Karpas-422 (cell line): ENCODE measurements at regions not wholly inside any gene's neighbourhood (a gene's known extent, or its start where the extent isn't known, plus 50 kb on each side); places are given as distances from the start of the nearest gene placed in this dataset.

Experiments used
- DNase-seq: peaks from one replicate; pipeline ENCODE4 v3.0.0-alpha.2; 2015
- H2AFZ ChIP-seq: fragments of 200-600 bp; sonication (generic); 2 replicates; pipeline ENCODE4 v1.6.1; 2014; ENCODE audit warnings: antibody characterized with exemption, low read length, mixed read lengths
- H3K27ac ChIP-seq: fragments of 200-600 bp; sonication (generic); 2 replicates; pipeline ENCODE4 v1.5.1; 2014; ENCODE audit warnings: mild to moderate bottlenecking, low read length, moderate library complexity
- H3K27me3 ChIP-seq: fragments of 200-600 bp; sonication (generic); 2 replicates; pipeline ENCODE4 v1.6.1; 2014; ENCODE audit warnings: low read length, mixed read lengths
- H3K36me3 ChIP-seq: fragments of 200-600 bp; sonication (generic); 2 replicates; pipeline ENCODE4 v1.6.1; 2014; ENCODE audit warnings: low read length, mixed read lengths; ENCODE audit not compliant: insufficient read depth
- H3K4me1 ChIP-seq: fragments of 200-600 bp; sonication (generic); 2 replicates; pipeline ENCODE4 v1.6.1; 2014; ENCODE audit warnings: mild to moderate bottlenecking, low read length, mixed read lengths
- H3K4me2 ChIP-seq: fragments of 200-600 bp; sonication (generic); 2 replicates; pipeline ENCODE4 v1.6.1; 2014; ENCODE audit warnings: low read length, low read depth, mild to moderate bottlenecking; ENCODE audit not compliant: poor library complexity, severe bottlenecking
- H3K4me3 ChIP-seq: fragments of 200-600 bp; sonication (generic); 2 replicates; pipeline ENCODE4 v1.5.1; 2014; ENCODE audit warnings: mild to moderate bottlenecking, antibody characterized with exemption, low read length, mixed read lengths
- H3K79me2 ChIP-seq: fragments of 200-600 bp; sonication (generic); 2 replicates; pipeline ENCODE4 v1.6.1; 2014; ENCODE audit warnings: mild to moderate bottlenecking, low read length, mixed read lengths
- H3K9ac ChIP-seq: fragments of 200-600 bp; sonication (generic); 2 replicates; pipeline ENCODE4 v1.6.0; 2014; ENCODE audit warnings: low read length
- H3K9me2 ChIP-seq: fragments of 200-600 bp; sonication (generic), shearing (Covaris generic); replicated peaks from 2 replicates; pipeline ENCODE4 v1.6.0; 2014; ENCODE audit warnings: mild to moderate bottlenecking, low read length, moderate library complexity; ENCODE audit not compliant: insufficient read depth
- H3K9me3 ChIP-seq: fragments of 300-700, 200-600 bp; sonication (generic); 2 replicates; pipeline ENCODE4 v1.6.1; 2014; ENCODE audit warnings: low read length, mixed read lengths
- H4K20me1 ChIP-seq: fragments of 200-600 bp; sonication (generic); 2 replicates; pipeline ENCODE4 v1.6.1; 2014; ENCODE audit warnings: mild to moderate bottlenecking, antibody characterized with exemption, low read length, low read depth; ENCODE audit not compliant: insufficient read depth

DNA sequence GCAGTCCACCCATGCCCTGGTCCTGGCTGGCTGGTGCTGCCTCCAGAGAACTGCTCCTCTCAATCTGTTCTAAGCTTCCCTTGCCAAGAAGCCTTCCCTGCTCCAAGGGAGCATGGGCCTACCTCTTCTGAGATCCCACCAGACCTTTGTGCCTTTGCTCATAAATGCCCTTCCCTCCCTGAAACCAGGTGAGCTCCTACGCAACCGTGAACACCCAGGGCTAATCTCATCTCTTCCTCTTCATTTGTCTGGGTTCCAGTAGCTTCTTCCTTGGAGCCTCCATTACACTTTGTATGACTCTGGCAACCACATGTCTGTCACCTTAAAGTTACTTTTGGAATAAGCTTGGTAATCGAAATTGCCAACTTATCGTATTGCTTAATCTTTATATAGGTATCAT, 270.6 kb downstream of the PBX3 start:
- no peaks in the 10 kb centered on the region for H3K27me3 ChIP-seq
- H3K4me3 ChIP-seq = no peak overlapping the region
- no peak overlapping the region for H3K4me2 ChIP-seq
- H3K9me2 ChIP-seq = no peaks in the 10 kb centered on the region
- no peaks in the 10 kb centered on the region for H3K79me2 ChIP-seq
- no peaks in the 10 kb centered on the region for H4K20me1 ChIP-seq
- no peak overlapping the region for H3K9ac ChIP-seq
- H3K36me3 ChIP-seq = no peaks in the 10 kb centered on the region
- no peaks in the 10 kb centered on the region for H3K9me3 ChIP-seq
- no peak overlapping the region for H2AFZ ChIP-seq
- DNase-seq = no peak
- H3K4me1 ChIP-seq = no peaks in the 10 kb centered on the region
- no peak overlapping the region for H3K27ac ChIP-seq

DNA sequence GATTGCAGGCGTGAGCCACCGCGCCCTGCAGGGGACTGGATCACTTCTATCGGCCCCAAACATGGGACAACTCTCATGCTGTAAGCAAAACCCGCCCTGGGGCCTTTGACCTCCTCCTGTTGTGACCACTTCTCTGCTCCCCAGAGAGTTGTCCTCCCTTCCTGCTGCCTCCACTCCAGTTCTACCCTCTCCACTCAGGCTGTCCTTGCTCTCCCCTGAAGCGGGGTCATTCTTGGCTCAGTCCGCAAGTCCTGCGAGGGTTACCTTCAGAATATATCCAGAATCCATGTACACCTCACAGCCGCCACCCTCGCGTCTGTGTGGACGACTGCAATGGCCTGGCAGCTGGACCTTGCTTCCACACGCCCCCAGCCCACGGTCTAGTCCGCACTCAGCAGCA, 273.7 kb downstream of the PBX3 start:
- no peak overlapping the region for H3K27ac ChIP-seq
- H3K4me2 ChIP-seq = no peak overlapping the region
- no peaks in the 10 kb centered on the region for H3K79me2 ChIP-seq
- H3K9ac ChIP-seq = no peak overlapping the region
- DNase-seq = no peak
- H3K27me3 ChIP-seq = no peaks in the 10 kb centered on the region
- H3K9me3 ChIP-seq = no peaks in the 10 kb centered on the region
- no peaks in the 10 kb centered on the region for H3K4me1 ChIP-seq
- no peaks in the 10 kb centered on the region for H3K9me2 ChIP-seq
- no peaks in the 10 kb centered on the region for H3K36me3 ChIP-seq
- H3K4me3 ChIP-seq = no peak overlapping the region
- H2AFZ ChIP-seq = no peak overlapping the region
- H4K20me1 ChIP-seq = no peaks in the 10 kb centered on the region

DNA sequence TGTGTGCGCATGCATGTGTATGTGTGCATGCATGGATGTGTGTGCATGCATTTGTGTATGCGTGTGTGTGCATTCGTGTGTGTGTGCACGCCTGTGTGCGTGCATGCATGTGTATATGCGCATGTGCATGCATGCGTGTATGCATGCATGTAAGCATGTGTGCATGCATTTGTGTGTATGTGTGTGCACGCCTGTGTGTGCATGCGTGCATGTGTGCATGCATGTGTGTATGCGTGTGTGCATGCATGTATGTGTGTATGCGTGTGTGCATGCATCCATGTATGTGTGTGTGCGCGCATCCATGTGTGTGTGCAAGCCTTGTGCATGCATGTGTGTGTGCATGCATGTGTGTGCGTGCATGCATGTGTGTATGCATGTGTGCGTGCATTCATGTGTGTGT, 276.8 kb downstream of the PBX3 start:
- Histone ChIP-seq H3K79me2 (no peaks in the 10 kb centered on the region), H3K9ac (no peak overlapping the region), H3K4me1 (no peaks in the 10 kb centered on the region), H2AFZ (no peak overlapping the region), H4K20me1 (no peaks in the 10 kb centered on the region), H3K4me3 (no peak overlapping the region), H3K9me3 (no peaks in the 10 kb centered on the region), H3K4me2 (no peak overlapping the region), H3K27me3 (no peaks in the 10 kb centered on the region), H3K36me3 (no peaks in the 10 kb centered on the region), H3K9me2 (no peaks in the 10 kb centered on the region), H3K27ac (no peak overlapping the region)
- no peak for DNase-seq

DNA sequence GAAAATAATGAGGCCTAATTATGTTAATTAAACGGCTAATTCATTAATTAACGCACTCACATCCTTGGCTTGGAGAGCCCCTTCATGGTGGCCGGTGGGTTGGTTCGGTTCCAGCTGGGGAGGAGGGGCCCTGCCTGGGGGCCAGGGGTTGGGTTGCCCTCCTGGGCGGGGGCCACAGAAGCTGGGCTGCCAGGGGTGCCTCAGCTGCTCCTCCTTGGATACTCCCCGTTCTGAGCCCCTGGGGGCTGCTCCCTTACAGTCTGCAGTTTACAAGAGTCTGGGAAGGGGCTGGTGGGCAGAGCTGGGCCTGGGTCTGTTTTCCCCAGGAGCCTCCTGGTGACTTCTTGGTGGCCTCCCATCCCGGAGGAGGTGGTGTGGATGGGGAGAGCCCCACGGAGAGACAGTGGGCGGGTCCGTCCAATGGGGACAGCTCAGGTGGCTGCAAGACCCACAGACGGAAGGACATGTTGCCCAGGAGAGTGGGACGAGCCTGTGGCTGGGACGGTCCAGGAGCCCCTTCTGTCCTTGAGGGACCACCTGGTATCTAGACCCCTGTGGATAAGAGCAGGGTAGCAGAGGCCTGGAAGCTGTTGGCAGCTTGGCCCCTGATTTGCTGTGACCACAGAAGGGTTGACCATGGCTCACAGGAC, 277.5 kb downstream of the PBX3 start:
- H3K9me2 ChIP-seq = no peaks in the 10 kb centered on the region
- H3K36me3 ChIP-seq = no peaks in the 10 kb centered on the region
- no peaks in the 10 kb centered on the region for H3K27me3 ChIP-seq
- H3K79me2 ChIP-seq = no peaks in the 10 kb centered on the region
- no peaks in the 10 kb centered on the region for H3K4me1 ChIP-seq
- no peaks in the 10 kb centered on the region for H3K9me3 ChIP-seq
- no peaks in the 10 kb centered on the region for H4K20me1 ChIP-seq
- no peak overlapping the region for H3K27ac ChIP-seq
- no peak overlapping the region for H3K4me3 ChIP-seq
- no peak overlapping the region for H3K4me2 ChIP-seq
- H2AFZ ChIP-seq = no peak overlapping the region
- H3K9ac ChIP-seq = no peak overlapping the region
- no peak for DNase-seq

DNA sequence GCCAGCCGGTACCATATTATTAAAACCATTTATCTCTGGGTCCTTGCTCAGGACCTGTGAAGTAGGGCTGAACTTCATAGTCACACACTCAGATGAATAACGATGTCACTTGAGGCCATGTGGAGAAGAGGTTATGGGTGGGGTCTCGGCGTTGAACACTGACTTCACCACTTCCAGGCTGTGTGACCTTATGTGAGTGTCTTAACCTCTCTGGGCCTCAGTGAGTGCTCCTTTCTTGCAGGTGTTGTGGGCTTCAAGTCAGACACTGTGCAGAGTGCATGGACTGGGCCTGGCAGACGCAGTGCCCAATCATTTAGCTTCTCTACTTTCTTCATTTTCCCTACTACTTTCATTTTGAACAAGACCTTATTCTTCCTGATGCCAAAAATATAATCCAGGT, 278.8 kb downstream of the PBX3 start:
- H3K4me2 ChIP-seq = no peak overlapping the region
- no peaks in the 10 kb centered on the region for H3K27me3 ChIP-seq
- no peak overlapping the region for H2AFZ ChIP-seq
- no peaks in the 10 kb centered on the region for H3K9me3 ChIP-seq
- H3K4me1 ChIP-seq = no peaks in the 10 kb centered on the region
- no peak for DNase-seq
- H3K27ac ChIP-seq = no peak overlapping the region
- H3K9me2 ChIP-seq = no peaks in the 10 kb centered on the region
- no peaks in the 10 kb centered on the region for H3K36me3 ChIP-seq
- no peaks in the 10 kb centered on the region for H3K79me2 ChIP-seq
- no peak overlapping the region for H3K9ac ChIP-seq
- H3K4me3 ChIP-seq = no peak overlapping the region
- H4K20me1 ChIP-seq = no peaks in the 10 kb centered on the region

DNA sequence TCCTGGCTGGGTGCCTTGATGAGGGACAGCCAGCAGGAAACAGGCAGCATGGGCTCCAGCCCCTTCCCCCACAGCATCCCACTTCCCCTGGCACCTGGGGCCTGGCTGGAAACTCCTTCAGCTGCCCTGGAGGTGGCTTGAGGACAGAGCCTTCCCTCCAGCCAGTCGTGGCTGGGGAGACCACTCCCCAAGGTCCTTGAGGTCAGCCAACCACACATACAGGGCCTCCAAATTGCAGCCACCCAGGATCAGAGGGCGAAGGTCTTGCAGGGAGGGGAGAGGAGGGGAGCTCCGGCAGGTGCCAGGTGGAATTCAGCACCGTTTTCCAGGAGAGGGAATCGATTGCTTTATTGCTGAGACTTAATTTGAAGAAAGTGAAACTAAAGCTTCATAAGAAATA, 280.4 kb downstream of the PBX3 start:
- Histone ChIP-seq H3K27ac (no peak overlapping the region), H3K9me2 (no peaks in the 10 kb centered on the region), H4K20me1 (no peaks in the 10 kb centered on the region), H3K4me1 (no peaks in the 10 kb centered on the region), H3K36me3 (no peaks in the 10 kb centered on the region), H2AFZ (no peak overlapping the region), H3K9me3 (no peaks in the 10 kb centered on the region), H3K4me3 (no peak overlapping the region), H3K27me3 (no peaks in the 10 kb centered on the region), H3K9ac (no peak overlapping the region), H3K79me2 (no peaks in the 10 kb centered on the region), H3K4me2 (no peak overlapping the region)
- DNase-seq = no peak

DNA sequence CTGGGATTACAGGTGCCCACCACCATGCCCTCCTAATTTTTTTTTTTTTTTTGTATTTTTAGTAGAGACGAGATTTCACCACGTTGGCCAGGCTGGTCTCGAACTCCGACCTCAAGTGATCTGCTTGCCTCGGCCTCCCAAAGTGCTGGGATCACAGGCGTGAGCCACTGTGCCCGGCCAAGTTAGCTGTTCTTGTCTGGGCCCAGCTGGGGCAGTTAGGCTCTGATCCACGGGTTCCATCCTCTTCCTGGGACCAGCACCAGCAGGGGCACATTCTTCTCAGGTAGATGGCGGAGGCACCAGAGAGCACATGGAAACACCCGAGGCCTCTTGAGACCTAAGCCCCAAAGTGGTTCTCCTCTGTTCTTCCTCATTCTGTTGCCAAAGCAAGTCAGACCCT, 281.6 kb downstream of the PBX3 start:
- DNase-seq = no peak
- no peak overlapping the region for H3K9ac ChIP-seq
- no peak overlapping the region for H3K4me3 ChIP-seq
- no peak overlapping the region for H2AFZ ChIP-seq
- H3K9me3 ChIP-seq = no peaks in the 10 kb centered on the region
- H3K4me1 ChIP-seq = no peaks in the 10 kb centered on the region
- H3K9me2 ChIP-seq = no peaks in the 10 kb centered on the region
- no peaks in the 10 kb centered on the region for H3K27me3 ChIP-seq
- H3K36me3 ChIP-seq = no peaks in the 10 kb centered on the region
- H3K4me2 ChIP-seq = no peak overlapping the region
- no peaks in the 10 kb centered on the region for H4K20me1 ChIP-seq
- no peak overlapping the region for H3K27ac ChIP-seq
- H3K79me2 ChIP-seq = no peaks in the 10 kb centered on the region

DNA sequence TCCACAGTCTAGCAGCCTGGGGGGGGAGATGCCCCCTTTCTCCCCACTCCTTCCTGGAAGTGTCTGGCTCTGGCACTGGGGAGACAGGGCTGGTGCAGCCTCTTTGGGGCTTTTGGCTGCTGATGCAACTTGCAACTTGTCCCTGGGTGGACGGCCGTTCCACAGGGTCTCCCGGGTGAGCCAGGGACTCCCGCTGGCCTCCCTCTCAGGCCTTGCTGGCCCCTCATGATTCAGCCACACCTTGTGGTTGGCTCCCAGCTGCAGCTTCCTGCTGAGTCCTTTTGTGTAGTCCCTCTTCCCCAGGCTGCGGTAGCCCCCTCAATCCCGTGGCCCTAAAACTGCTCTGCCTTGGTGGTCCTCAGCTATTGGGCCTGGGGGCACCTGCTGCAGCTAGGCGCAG, 283.5 kb downstream of the PBX3 start:
- Histone ChIP-seq H3K27ac (no peak overlapping the region), H3K4me1 (no peaks in the 10 kb centered on the region), H3K36me3 (no peaks in the 10 kb centered on the region), H3K9ac (no peak overlapping the region), H3K4me2 (no peak overlapping the region), H3K9me2 (no peaks in the 10 kb centered on the region), H3K4me3 (no peak overlapping the region), H3K79me2 (no peaks in the 10 kb centered on the region), H3K27me3 (no peaks in the 10 kb centered on the region), H4K20me1 (no peaks in the 10 kb centered on the region), H2AFZ (no peak overlapping the region), H3K9me3 (no peaks in the 10 kb centered on the region)
- DNase-seq = no peak

DNA sequence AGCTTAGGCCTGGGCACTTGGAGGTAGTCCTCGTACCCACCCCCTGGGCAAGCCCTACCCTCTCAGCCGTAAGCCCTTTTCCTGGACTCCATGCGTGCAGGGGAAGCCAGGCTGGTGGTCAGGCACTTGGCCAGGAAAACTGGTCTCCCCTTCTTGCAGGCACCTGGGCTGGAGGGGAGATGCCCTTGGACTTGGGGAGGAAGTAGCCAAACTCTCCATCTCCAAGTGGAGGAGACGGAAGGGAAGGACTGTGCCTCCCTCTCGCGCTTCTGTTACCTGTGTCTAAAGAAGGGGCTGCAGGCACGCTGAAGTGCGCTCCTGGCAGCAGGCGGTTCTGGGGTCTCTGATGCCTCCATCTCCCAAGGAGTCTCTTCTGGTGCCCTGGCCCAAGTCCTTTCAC, 283.9 kb downstream of the PBX3 start:
- DNase-seq = no peak
- Histone ChIP-seq H3K9me2 (no peaks in the 10 kb centered on the region), H3K9me3 (no peaks in the 10 kb centered on the region), H3K36me3 (no peaks in the 10 kb centered on the region), H3K4me1 (no peaks in the 10 kb centered on the region), H3K27me3 (no peaks in the 10 kb centered on the region), H3K27ac (no peak overlapping the region), H3K4me3 (no peak overlapping the region), H3K4me2 (no peak overlapping the region), H3K79me2 (no peaks in the 10 kb centered on the region), H2AFZ (no peak overlapping the region), H3K9ac (no peak overlapping the region), H4K20me1 (no peaks in the 10 kb centered on the region)
